IMR-90 (cell line): ENCODE measurements at regions not wholly inside any gene's neighbourhood (a gene's known extent, or its start where the extent isn't known, plus 50 kb on each side); places are given as distances from the start of the nearest gene placed in this dataset.

Source experiments
- ATAC-seq: fragments of 200-7000 bp; cut with Tn5 transposase; 2 replicates; pipeline ENCODE4 v1.9.1; 2020; ENCODE audit warnings: low read depth, mild to moderate bottlenecking, moderate library complexity
- BruUV-seq: library from RNA; stranded (reverse); fragments of 400-500 nt; replicated peaks from 2 replicates; lab custom pipeline; 2021; lab: Mats Ljungman, UMichigan
- CTCF ChIA-PET: fragments of 300-600 bp; formaldehyde crosslinking; extraction: SDS; loops from one replicate; lab custom pipeline; 2021; ENCODE audit warnings: antibody characterized with exemption; lab: Yijun Ruan, JAX
- POLR2A ChIA-PET: fragments of 300-600 bp; sonication (Branson Sonifier 250); formaldehyde crosslinking; loops from one replicate; lab custom pipeline; 2022; ENCODE audit warnings: antibody characterized with exemption; ENCODE audit not compliant: unreplicated experiment; lab: Charles Lee
- DNase-seq: peaks from one replicate; pipeline ENCODE4 v3.0.0; 2013
- H2AFZ ChIP-seq: replicated peaks from 2 replicates; pipeline ENCODE3; 2013; ENCODE audit warnings: low read length, mild to moderate bottlenecking; ENCODE audit not compliant: poor library complexity
- H2AK5ac ChIP-seq: 2 replicates; pipeline ENCODE4 v1.6.1; 2013; ENCODE audit warnings: low read depth, low read length, inconsistent platforms
- H2AK9ac ChIP-seq: replicated peaks from 2 replicates; pipeline ENCODE3; 2013; ENCODE audit warnings: mild to moderate bottlenecking, low read depth, low read length, moderate library complexity; ENCODE audit not compliant: poor library complexity
- H2BK120ac ChIP-seq: 2 replicates; pipeline ENCODE4 v1.6.1; 2013; ENCODE audit warnings: low read depth, low read length, inconsistent platforms
- H2BK15ac ChIP-seq: 3 replicates; pipeline ENCODE4 v1.6.1; 2013; ENCODE audit warnings: low read depth, low read length, inconsistent platforms
- H2BK20ac ChIP-seq: 2 replicates; pipeline ENCODE4 v1.6.1; 2013; ENCODE audit warnings: low read depth, mild to moderate bottlenecking, inconsistent platforms, low read length, moderate library complexity
- H2BK5ac ChIP-seq: 2 replicates; pipeline ENCODE4 v1.6.1; 2013; ENCODE audit warnings: mild to moderate bottlenecking, low read depth, low read length, inconsistent platforms; ENCODE audit not compliant: poor library complexity, severe bottlenecking
- H3K14ac ChIP-seq: replicated peaks from 2 replicates; pipeline ENCODE4 v1.6.1; 2013; ENCODE audit warnings: low read depth, low read length, inconsistent platforms
- H3K18ac ChIP-seq: 2 replicates; pipeline ENCODE4 v1.6.1; 2013; ENCODE audit warnings: low read depth, low read length, control low read depth
- H3K23ac ChIP-seq: 2 replicates; pipeline ENCODE4 v1.6.1; 2013; ENCODE audit warnings: low read depth, low read length, inconsistent platforms
- H3K27ac ChIP-seq: 2 replicates; pipeline ENCODE4 v1.5.1; 2013; ENCODE audit warnings: mild to moderate bottlenecking, control low read depth, low read length; ENCODE audit not compliant: insufficient read depth
- H3K27me3 ChIP-seq: 2 replicates; pipeline ENCODE4 v1.6.1; 2013; ENCODE audit warnings: low read length; ENCODE audit not compliant: control insufficient read depth, insufficient read depth
- H3K36me3 ChIP-seq: 2 replicates; pipeline ENCODE4 v1.6.1; 2013; ENCODE audit warnings: low read length, mixed read lengths; ENCODE audit not compliant: control insufficient read depth, insufficient read depth
- H3K4ac ChIP-seq: 2 replicates; pipeline ENCODE4 v1.6.1; 2013; ENCODE audit warnings: low read depth, low read length, inconsistent platforms
- H3K4me1 ChIP-seq: 2 replicates; pipeline ENCODE4 v1.6.1; 2013; ENCODE audit warnings: low read length, mixed read lengths; ENCODE audit not compliant: control insufficient read depth, insufficient read depth
- H3K4me2 ChIP-seq: 2 replicates; pipeline ENCODE4 v1.6.1; 2013; ENCODE audit warnings: low read depth, mild to moderate bottlenecking, control low read depth, low read length, moderate library complexity
- H3K4me3 ChIP-seq: 2 replicates; pipeline ENCODE4 v1.5.1; 2013; ENCODE audit warnings: low read depth, mild to moderate bottlenecking, control low read depth, low read length, moderate library complexity; ENCODE audit not compliant: insufficient read depth
- H3K56ac ChIP-seq: 2 replicates; pipeline ENCODE4 v1.6.1; 2013; ENCODE audit warnings: low read length, inconsistent platforms; ENCODE audit not compliant: insufficient read depth; ENCODE audit errors: extremely low read depth
- H3K79me1 ChIP-seq, 2 experiments: 2 replicates each; pipeline ENCODE4 v1.6.1; 2013; ENCODE audit warnings: low read length in 2 of 2, inconsistent platforms in 1 of 2, low read depth in 1 of 2
- H3K9ac ChIP-seq: 2 replicates; pipeline ENCODE4 v1.6.1; 2013; ENCODE audit warnings: low read depth, low read length, control low read depth
- H3K9me1 ChIP-seq: 2 replicates; pipeline ENCODE4 v1.6.1; 2013; ENCODE audit warnings: low read length, inconsistent platforms; ENCODE audit not compliant: insufficient read depth
- H3K9me3 ChIP-seq: 2 replicates; pipeline ENCODE4 v1.6.1; 2013; ENCODE audit warnings: low read length; ENCODE audit not compliant: control insufficient read depth, insufficient read depth
- H4K20me1 ChIP-seq: 2 replicates; pipeline ENCODE4 v1.6.1; 2013; ENCODE audit warnings: low read length, inconsistent platforms; ENCODE audit not compliant: insufficient read depth
- H4K5ac ChIP-seq: 2 replicates; pipeline ENCODE4 v1.6.1; 2013; ENCODE audit warnings: mild to moderate bottlenecking, low read depth, low read length, control low read depth
- H4K8ac ChIP-seq, 2 experiments: 2 replicates each; pipeline ENCODE4 v1.6.1; 2013; ENCODE audit warnings: low read depth in 2 of 2, low read length in 2 of 2, control low read depth in 1 of 2, inconsistent platforms in 1 of 2
- H4K91ac ChIP-seq: 2 replicates; pipeline ENCODE4 v1.6.1; 2013; ENCODE audit warnings: low read depth, low read length, inconsistent platforms; ENCODE audit not compliant: insufficient read depth
- BHLHE40 ChIP-seq: fragments of 150-350 bp; IDR thresholded peaks from 2 replicates; pipeline ENCODE4 v1.6.1; 2016; ENCODE audit warnings: mild to moderate bottlenecking, low read depth, low read length
- CEBPB ChIP-seq: IDR thresholded peaks from 2 replicates; pipeline ENCODE4 v1.6.1; 2012; ENCODE audit warnings: low read depth, low read length, improper control_type of control experiment
- CHD1 ChIP-seq: IDR thresholded peaks from 2 replicates; pipeline ENCODE4 v1.6.1; 2012; ENCODE audit warnings: low read depth, low read length, improper control_type of control experiment
- FOS ChIP-seq: fragments of 150-350 bp; IDR thresholded peaks from 2 replicates; pipeline ENCODE4 v1.6.1; 2016; ENCODE audit warnings: low read depth, low read length
- MAFK ChIP-seq: IDR thresholded peaks from 2 replicates; pipeline ENCODE4 v1.6.1; 2012; ENCODE audit warnings: low read depth, low read length, improper control_type of control experiment
- MAZ ChIP-seq: IDR thresholded peaks from 2 replicates; pipeline ENCODE4 v1.6.1; 2012; ENCODE audit warnings: low read depth, mild to moderate bottlenecking, low read length, improper control_type of control experiment, moderate library complexity, borderline replicate concordance
- MXI1 ChIP-seq: IDR thresholded peaks from 2 replicates; pipeline ENCODE4 v1.6.1; 2012; ENCODE audit warnings: low read depth, mild to moderate bottlenecking, low read length, moderate library complexity, borderline replicate concordance
- NFE2L2 ChIP-seq: fragments of 150-350 bp; IDR thresholded peaks from 2 replicates; pipeline ENCODE4 v1.6.1; 2016; ENCODE audit warnings: low read depth, mild to moderate bottlenecking, low read length
- POLR2A ChIP-seq: IDR thresholded peaks from 2 replicates; pipeline ENCODE4 v1.6.1; 2012; ENCODE audit warnings: mild to moderate bottlenecking, low read depth, low read length
- RAD21 ChIP-seq: IDR thresholded peaks from 2 replicates; pipeline ENCODE4 v1.6.1; 2012; ENCODE audit warnings: low read length, improper control_type of control experiment
- RCOR1 ChIP-seq: IDR thresholded peaks from 2 replicates; pipeline ENCODE4 v1.6.1; 2012; ENCODE audit warnings: mild to moderate bottlenecking, low read length, improper control_type of control experiment; ENCODE audit not compliant: insufficient replicate concordance
- RFX5 ChIP-seq: IDR thresholded peaks from 2 replicates; pipeline ENCODE4 v1.8.0; 2012; ENCODE audit warnings: low read depth, mild to moderate bottlenecking, low read length, moderate library complexity
- SMC3 ChIP-seq: fragments of 150-350 bp; IDR thresholded peaks from 2 replicates; pipeline ENCODE4 v1.6.1; 2016; ENCODE audit warnings: low read depth, mild to moderate bottlenecking, antibody characterized with exemption, low read length, moderate library complexity
- WGBS, 2 experiments: methylation state at CpG; one replicate each; pipeline versions ENCODE4 v1.1.5 to v1.1.7; 2013; ENCODE audit warnings: missing lambda C conversion rate in 2 of 2; ENCODE audit not compliant: insufficient read length in 1 of 2; ENCODE audit errors: extremely low coverage in 2 of 2; 5-methylcytosine and 5-hydroxymethylcytosine counted together
- dilution Hi-C: fragments of 300-500 bp; cut with HindIII; formaldehyde crosslinking; loops from one replicate; pipeline ENCODE4 v1.14.3; 2018; ENCODE audit warnings: low sequenced_read_pairs; ENCODE audit not compliant: unreplicated experiment
- in situ Hi-C: fragments of 300-500 bp; cut with MboI; formaldehyde crosslinking; loops from 3 replicates; pipeline ENCODE4 v1.14.3; 2019; ENCODE audit warnings: low sequenced_read_pairs, inconsistent platforms, mixed read lengths
- intact Hi-C: fragments of 100-400 bp; cut with micrococcal nuclease; formaldehyde crosslinking; loops from 2 replicates; pipeline ENCODE4 v1.10.0; 2022
- TF ChIP-seq, protein P1 (sequence below): fragments of 150-350 bp; IDR thresholded peaks from 2 replicates; pipeline ENCODE4 v1.6.1; 2016; ENCODE audit warnings: low read depth, mild to moderate bottlenecking, low read length, moderate library complexity, borderline replicate concordance
- TF ChIP-seq, protein P2 (sequence below): fragments of 150-350 bp; IDR thresholded peaks from 2 replicates; pipeline ENCODE4 v1.6.1; 2017; ENCODE audit warnings: mild to moderate bottlenecking, antibody characterized with exemption, low read length, low read depth
- TF ChIP-seq, protein P3 (sequence below): conservative IDR thresholded peaks from 2 replicates; pipeline ENCODE4 v1.5.1; 2012; ENCODE audit warnings: mild to moderate bottlenecking, low read depth, low read length, improper control_type of control experiment

DNA sequence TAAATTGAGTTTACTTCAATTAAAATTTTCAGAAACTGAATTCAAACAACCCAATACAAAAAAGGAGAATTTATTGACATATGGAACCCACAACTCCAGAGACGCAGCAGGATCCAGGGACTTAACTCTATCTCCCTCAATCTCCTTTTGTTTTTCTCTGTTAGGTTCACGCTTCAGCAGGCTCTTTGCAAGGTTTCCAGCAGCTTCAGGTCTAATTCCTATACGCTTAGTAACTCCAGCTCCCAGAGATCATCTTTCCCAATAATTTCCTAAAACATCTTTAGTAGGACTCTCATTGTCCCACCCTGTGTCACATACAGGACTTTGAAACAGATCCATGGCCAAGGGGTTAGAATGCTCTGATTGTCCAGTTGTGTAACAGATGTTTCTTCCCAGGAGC, 175.2 kb downstream of the RMST start:
- intact Hi-C loops (no loop called here), dilution Hi-C loops (no loop called here), in situ Hi-C loops (no loop called here)
- Histone ChIP-seq H3K9me1 (no peaks in the 10 kb centered on the region), H2AFZ (no peak overlapping the region), H2BK5ac (no peak overlapping the region), H3K4ac (no peak overlapping the region), H3K14ac (no peak overlapping the region), H3K4me3 (no peak overlapping the region), H2AK9ac (no peak overlapping the region), H4K8ac (no peak overlapping the region), H3K18ac (no peak overlapping the region), H3K79me1 (no peaks in the 10 kb centered on the region), H3K56ac (no peak overlapping the region), H3K4me2 (no peak overlapping the region), H3K27ac (no peak overlapping the region), H2BK15ac (no peak overlapping the region), H4K91ac (no peak overlapping the region), H3K4me1 (no peaks in the 10 kb centered on the region), H3K9ac (no peak overlapping the region), H2AK5ac (no peak overlapping the region), H2BK120ac (no peak overlapping the region), H2BK20ac (no peak overlapping the region), H3K36me3 (no peaks in the 10 kb centered on the region), H3K9me3 (peaks cover 10% of the 10 kb centered on the region), H4K20me1 (no peaks in the 10 kb centered on the region), H4K5ac (no peak overlapping the region), H3K27me3 (no peaks in the 10 kb centered on the region), H3K23ac (no peak overlapping the region)
- CTCF ChIA-PET = no interaction called here
- ATAC-seq = no peak
- no TSS peak for BruUV-seq
- POLR2A ChIA-PET = no interaction called here
- WGBS, 2 experiments = 33% methylated on average over 1 of the region's 3 CpGs; no CpG with 5 or more reads in 1 of the 2 experiments
- no peak for TF ChIP-seq MXI1
- TF ChIP-seq MAZ = no peak
- no peak for TF ChIP-seq CHD1
- TF ChIP-seq NFE2L2 = no peak
- no peak for TF ChIP-seq RFX5
- TF ChIP-seq MAFK = no peak
- TF ChIP-seq, protein P1, sequence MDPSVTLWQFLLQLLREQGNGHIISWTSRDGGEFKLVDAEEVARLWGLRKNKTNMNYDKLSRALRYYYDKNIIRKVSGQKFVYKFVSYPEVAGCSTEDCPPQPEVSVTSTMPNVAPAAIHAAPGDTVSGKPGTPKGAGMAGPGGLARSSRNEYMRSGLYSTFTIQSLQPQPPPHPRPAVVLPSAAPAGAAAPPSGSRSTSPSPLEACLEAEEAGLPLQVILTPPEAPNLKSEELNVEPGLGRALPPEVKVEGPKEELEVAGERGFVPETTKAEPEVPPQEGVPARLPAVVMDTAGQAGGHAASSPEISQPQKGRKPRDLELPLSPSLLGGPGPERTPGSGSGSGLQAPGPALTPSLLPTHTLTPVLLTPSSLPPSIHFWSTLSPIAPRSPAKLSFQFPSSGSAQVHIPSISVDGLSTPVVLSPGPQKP = no peak
- TF ChIP-seq RCOR1 = no peak
- TF ChIP-seq RAD21 = no peak
- TF ChIP-seq, protein P2, sequence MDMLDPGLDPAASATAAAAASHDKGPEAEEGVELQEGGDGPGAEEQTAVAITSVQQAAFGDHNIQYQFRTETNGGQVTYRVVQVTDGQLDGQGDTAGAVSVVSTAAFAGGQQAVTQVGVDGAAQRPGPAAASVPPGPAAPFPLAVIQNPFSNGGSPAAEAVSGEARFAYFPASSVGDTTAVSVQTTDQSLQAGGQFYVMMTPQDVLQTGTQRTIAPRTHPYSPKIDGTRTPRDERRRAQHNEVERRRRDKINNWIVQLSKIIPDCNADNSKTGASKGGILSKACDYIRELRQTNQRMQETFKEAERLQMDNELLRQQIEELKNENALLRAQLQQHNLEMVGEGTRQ = no peak
- no peak for TF ChIP-seq FOS
- TF ChIP-seq CEBPB = no peak
- no peak for TF ChIP-seq BHLHE40
- TF ChIP-seq POLR2A = no peak
- no peak for TF ChIP-seq SMC3
- TF ChIP-seq, protein P3, sequence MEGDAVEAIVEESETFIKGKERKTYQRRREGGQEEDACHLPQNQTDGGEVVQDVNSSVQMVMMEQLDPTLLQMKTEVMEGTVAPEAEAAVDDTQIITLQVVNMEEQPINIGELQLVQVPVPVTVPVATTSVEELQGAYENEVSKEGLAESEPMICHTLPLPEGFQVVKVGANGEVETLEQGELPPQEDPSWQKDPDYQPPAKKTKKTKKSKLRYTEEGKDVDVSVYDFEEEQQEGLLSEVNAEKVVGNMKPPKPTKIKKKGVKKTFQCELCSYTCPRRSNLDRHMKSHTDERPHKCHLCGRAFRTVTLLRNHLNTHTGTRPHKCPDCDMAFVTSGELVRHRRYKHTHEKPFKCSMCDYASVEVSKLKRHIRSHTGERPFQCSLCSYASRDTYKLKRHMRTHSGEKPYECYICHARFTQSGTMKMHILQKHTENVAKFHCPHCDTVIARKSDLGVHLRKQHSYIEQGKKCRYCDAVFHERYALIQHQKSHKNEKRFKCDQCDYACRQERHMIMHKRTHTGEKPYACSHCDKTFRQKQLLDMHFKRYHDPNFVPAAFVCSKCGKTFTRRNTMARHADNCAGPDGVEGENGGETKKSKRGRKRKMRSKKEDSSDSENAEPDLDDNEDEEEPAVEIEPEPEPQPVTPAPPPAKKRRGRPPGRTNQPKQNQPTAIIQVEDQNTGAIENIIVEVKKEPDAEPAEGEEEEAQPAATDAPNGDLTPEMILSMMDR = no peak
- DNase-seq = no peak
